Muscle layer of duodenum (tissue), 2 donors: ENCODE measurements at regions not wholly inside any gene's neighbourhood (a gene's known extent, or its start where the extent isn't known, plus 50 kb on each side); places are given as distances from the start of the nearest gene placed in this dataset.

ENCODE experiments used
- H3K27ac ChIP-seq: one replicate; pipeline ENCODE4 v1.7.0; 2013; ENCODE audit warnings: mild to moderate bottlenecking, low read length
- H3K27me3 ChIP-seq: one replicate; pipeline ENCODE4 v1.7.0; 2013; ENCODE audit warnings: low read depth, mild to moderate bottlenecking, control low read depth, low read length
- H3K36me3 ChIP-seq, 2 donors: one replicate each; pipeline ENCODE4 v1.7.0; 2013; ENCODE audit warnings: low read length in 2 of 2, control low read depth in 1 of 2, mild to moderate bottlenecking in 1 of 2; ENCODE audit not compliant: insufficient read depth in 2 of 2, control insufficient read depth in 1 of 2
- H3K4me1 ChIP-seq, 2 donors: one replicate each; pipeline ENCODE4 v1.7.0; 2013; ENCODE audit warnings: low read length in 2 of 2, mild to moderate bottlenecking in 2 of 2, control low read depth in 1 of 2, moderate library complexity in 1 of 2; ENCODE audit not compliant: insufficient read depth in 2 of 2, control insufficient read depth in 1 of 2
- H3K4me3 ChIP-seq, 2 donors: one replicate each; pipeline ENCODE4 v1.7.0; 2013; ENCODE audit warnings: low read length in 2 of 2, low read depth in 1 of 2, mild to moderate bottlenecking in 1 of 2
- H3K9me3 ChIP-seq, 2 donors: one replicate each; pipeline ENCODE4 v1.7.0; 2013; ENCODE audit warnings: low read length in 2 of 2, control low read depth in 1 of 2, mild to moderate bottlenecking in 1 of 2; ENCODE audit not compliant: control insufficient read depth in 1 of 2
- donor health status: healthy.

- H3K27me3 ChIP-seq, result no peaks in the 10 kb centered on the region
- no peaks in the 10 kb centered on the region for H3K36me3 ChIP-seq
- peaks cover 3 to 5% of the 10 kb centered on the region in 2 donors for H3K4me1 ChIP-seq
- H3K4me3 ChIP-seq, result no peak overlapping the region
- H3K9me3 ChIP-seq, result no peaks in the 10 kb centered on the region
- peak overlapping the region; percentile 79 for H3K27ac ChIP-seq
Measured at GRCh38 chr7:140229101-140229525, 52.3 kb upstream of the KDM7A start.
